ENCODE measurements at regions not wholly inside any gene's neighbourhood (a gene's known extent, or its start where the extent isn't known, plus 50 kb on each side); places are given as distances from the start of the nearest gene placed in this dataset.

- Histone ChIP-seq H3K36me3 (no peaks in the 10 kb centered on the region), H3K27me3 (no peaks in the 10 kb centered on the region), H3K4me3 (no peak overlapping the region), H3K27ac (no peak overlapping the region), H3K9me3 (no peaks in the 10 kb centered on the region), H3K4me1 (no peaks in the 10 kb centered on the region)
- DNase-seq (ENCODE audit: low spot score in 2 of 2) = no peak
- intact Hi-C loops (cut with DNase I; ENCODE audit: low total_unique reads) = no loop called here
- TF ChIP-seq POLR2A (IDR thresholded peaks at IDR 0.05) (no peak), POLR2AphosphoS5 (IDR thresholded peaks at IDR 0.05) (no peak), CTCF (IDR thresholded peaks at IDR 0.05) (no peak)
Observed at GRCh38 chr13:39100996-39101738, 62.9 kb downstream of the NHLRC3 start.

- no peak for TF ChIP-seq POLR2AphosphoS5 (IDR thresholded peaks at IDR 0.05)
- TF ChIP-seq POLR2A (IDR thresholded peaks at IDR 0.05) = no peak
- intact Hi-C loops (cut with DNase I; ENCODE audit: low total_unique reads) = no loop called here
- no peaks in the 10 kb centered on the region for H3K36me3 ChIP-seq
- no peak for DNase-seq (ENCODE audit: low spot score in 2 of 2)
- H3K4me1 ChIP-seq = no peaks in the 10 kb centered on the region
- H3K27me3 ChIP-seq = no peaks in the 10 kb centered on the region
- no peak overlapping the region for H3K27ac ChIP-seq
- no peak overlapping the region for H3K4me3 ChIP-seq
- no peaks in the 10 kb centered on the region for H3K9me3 ChIP-seq
Observed at GRCh38 chr13:39102981-39103490, 64.8 kb downstream of the NHLRC3 start.

GRCh38 chr13:39105110-39105509 is 66.9 kb downstream of the NHLRC3 start:
- intact Hi-C loops (cut with DNase I; ENCODE audit: low total_unique reads) = no loop called here
- H3K27me3 ChIP-seq = no peaks in the 10 kb centered on the region
- no peak overlapping the region for H3K4me3 ChIP-seq
- H3K9me3 ChIP-seq = no peaks in the 10 kb centered on the region
- no peaks in the 10 kb centered on the region for H3K4me1 ChIP-seq
- TF ChIP-seq POLR2AphosphoS5 (IDR thresholded peaks at IDR 0.05) (no peak), POLR2A (IDR thresholded peaks at IDR 0.05) (no peak), CTCF (IDR thresholded peaks at IDR 0.05) (no peak)
- DNase-seq (ENCODE audit: low spot score in 2 of 2) = no peak
- no peaks in the 10 kb centered on the region for H3K36me3 ChIP-seq
- no peak overlapping the region for H3K27ac ChIP-seq

GRCh38 chr13:39106216-39107005 is 68.2 kb downstream of the NHLRC3 start:
- intact Hi-C loops (cut with DNase I; ENCODE audit: low total_unique reads) = no loop called here
- DNase-seq (ENCODE audit: low spot score in 2 of 2) = no peak
- Histone ChIP-seq H3K27me3 (no peaks in the 10 kb centered on the region), H3K4me1 (no peaks in the 10 kb centered on the region), H3K36me3 (no peaks in the 10 kb centered on the region), H3K9me3 (no peaks in the 10 kb centered on the region), H3K4me3 (no peak overlapping the region), H3K27ac (no peak overlapping the region)
- no peak for TF ChIP-seq POLR2A (IDR thresholded peaks at IDR 0.05)
- no peak for TF ChIP-seq CTCF (IDR thresholded peaks at IDR 0.05)
- no peak for TF ChIP-seq POLR2AphosphoS5 (IDR thresholded peaks at IDR 0.05)

- DNase-seq (ENCODE audit: low spot score in 2 of 2) = no peak
- Histone ChIP-seq H3K4me3 (no peak overlapping the region), H3K27me3 (no peaks in the 10 kb centered on the region), H3K36me3 (no peaks in the 10 kb centered on the region), H3K9me3 (no peaks in the 10 kb centered on the region), H3K27ac (no peak overlapping the region), H3K4me1 (no peaks in the 10 kb centered on the region)
- intact Hi-C loops (cut with DNase I; ENCODE audit: low total_unique reads) = no loop called here
- TF ChIP-seq POLR2A (IDR thresholded peaks at IDR 0.05) (no peak), POLR2AphosphoS5 (IDR thresholded peaks at IDR 0.05) (no peak)
Observed at GRCh38 chr13:39107561-39107960, 69.3 kb downstream of the NHLRC3 start.

- Histone ChIP-seq H3K27ac (no peak overlapping the region), H3K27me3 (no peaks in the 10 kb centered on the region), H3K36me3 (no peaks in the 10 kb centered on the region), H3K4me3 (no peak overlapping the region), H3K9me3 (no peaks in the 10 kb centered on the region), H3K4me1 (no peaks in the 10 kb centered on the region)
- DNase-seq (ENCODE audit: low spot score in 2 of 2) = no peak
- no peak for TF ChIP-seq POLR2A (IDR thresholded peaks at IDR 0.05)
- TF ChIP-seq POLR2AphosphoS5 (IDR thresholded peaks at IDR 0.05) = no peak
- TF ChIP-seq CTCF (IDR thresholded peaks at IDR 0.05) = no peak
- intact Hi-C loops (cut with DNase I; ENCODE audit: low total_unique reads) = no loop called here
Observed at GRCh38 chr13:39108783-39109182, 70.5 kb downstream of the NHLRC3 start.

Measured in breast epithelium (tissue), 4 donors.